ENCODE measurements at regions not wholly inside any gene's neighbourhood (a gene's known extent, or its start where the extent isn't known, plus 50 kb on each side); places are given as distances from the start of the nearest gene placed in this dataset.
A peak's percentile ranks its signal among the peaks of the same experiment; 100 is the strongest.

DNA sequence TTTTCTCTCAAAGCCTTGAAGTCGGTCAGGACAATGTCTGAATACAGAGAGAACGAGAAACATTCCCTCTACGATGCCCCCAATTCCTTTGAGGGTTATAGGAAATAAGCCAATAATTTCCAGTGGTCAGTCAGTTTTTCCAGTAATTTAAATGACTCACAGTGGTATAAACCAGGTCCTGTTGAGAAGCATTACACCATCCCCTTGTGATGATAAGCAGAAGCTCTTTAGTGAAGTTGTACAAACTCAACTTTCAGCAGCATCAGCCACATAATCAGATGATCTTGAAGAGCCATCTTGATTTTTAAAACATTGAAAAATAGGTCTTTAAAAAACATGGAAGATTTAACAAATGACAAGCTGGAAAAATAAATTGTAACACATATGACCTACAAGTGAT, 173.9 kb upstream of the ZNF462 start:
- Histone ChIP-seq H3K4me1 (replicated peaks in 1 of 2) (peaks cover 0 to 2% of the 10 kb centered on the region in 2 donors), H3K27ac (no peak overlapping the region), H3K4me3 (no peak overlapping the region)
- 8 to 100% (median 65%) methylated on average over 1 to 3 of the region's 3 CpGs for WGBS, 10 experiments
- in situ Hi-C loops (cut with MboI; ENCODE audit: low pct_unique_long_range_greater_than_20kb in 2 of 9, low sequenced_read_pairs in 9 of 9, unreplicated experiment in 9 of 9) = loop anchor here in 1 of 9 experiments (25.0 kb wide), 1 partner anchor 102 kb away; no protein-coding TSS in a partner anchor
- no peak for ATAC-seq (replicated peaks in 6 of 8)

DNA sequence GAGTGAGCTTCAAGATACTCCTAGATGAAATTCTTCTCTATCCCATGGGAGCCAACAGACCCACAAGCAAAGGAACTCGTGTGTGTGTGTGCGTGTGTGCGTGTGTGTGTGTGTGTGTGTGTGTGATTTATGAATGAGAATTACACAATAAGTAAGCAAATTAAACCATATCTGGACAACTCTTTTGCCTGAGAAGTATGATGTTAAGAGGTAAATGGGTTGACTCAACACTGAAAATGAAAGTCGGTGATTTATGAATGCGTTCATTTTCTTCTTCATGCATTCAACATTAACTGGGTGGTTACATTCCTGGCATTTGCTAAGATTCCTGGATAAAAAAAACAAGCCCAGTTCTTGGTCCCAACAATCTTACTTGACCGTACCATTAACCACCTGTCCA, 171.3 kb upstream of the ZNF462 start:
- in situ Hi-C loops (cut with MboI; ENCODE audit: low pct_unique_long_range_greater_than_20kb in 2 of 9, low sequenced_read_pairs in 9 of 9, unreplicated experiment in 9 of 9) = loop anchor here in 1 of 9 experiments (25.0 kb wide), 1 partner anchor 104 kb away; no protein-coding TSS in a partner anchor
- no peak for ATAC-seq (replicated peaks in 6 of 8)
- Histone ChIP-seq H3K4me3 (no peak overlapping the region), H3K4me1 (replicated peaks in 1 of 2) (no peaks in the 10 kb centered on the region), H3K27ac (no peak overlapping the region)
- WGBS, 10 experiments = 51 to 100% (median 67%) methylated on average over 1 to 5 of the region's 6 CpGs; no CpG with 5 or more reads in 1 of the 10 experiments

DNA sequence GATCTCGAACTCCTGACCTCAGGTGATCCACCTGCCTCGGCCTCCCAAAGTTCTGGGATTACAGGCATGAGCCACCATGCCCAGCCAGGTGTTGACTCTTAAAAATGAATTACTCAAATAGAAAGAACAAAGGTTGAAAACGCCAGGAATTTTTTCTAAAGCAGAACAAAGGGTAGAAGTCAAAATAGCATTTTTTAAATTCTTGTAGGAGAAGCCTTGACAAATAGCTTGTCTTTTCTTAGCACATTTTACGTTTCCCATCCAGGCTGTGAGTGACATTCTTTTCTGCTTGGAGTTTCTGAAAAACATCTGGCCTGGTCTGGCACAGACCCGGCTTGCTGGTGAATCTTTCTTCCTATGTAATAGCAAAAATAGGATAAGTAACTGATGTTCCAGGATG, 169.4 kb upstream of the ZNF462 start:
- Histone ChIP-seq H3K4me1 (replicated peaks in 1 of 2) (peaks cover 0 to 4% of the 10 kb centered on the region in 2 donors), H3K27ac (no peak overlapping the region), H3K4me3 (no peak overlapping the region)
- in situ Hi-C loops (cut with MboI; ENCODE audit: low pct_unique_long_range_greater_than_20kb in 2 of 9, low sequenced_read_pairs in 9 of 9, unreplicated experiment in 9 of 9) = loop anchor here in 1 of 9 experiments (25.0 kb wide), 1 partner anchor 106 kb away; no protein-coding TSS in a partner anchor
- ATAC-seq (replicated peaks in 6 of 8) = no peak
- 0 to 85% (median 41%) methylated on average over 2 to 5 of the region's 5 CpGs; no CpG with 5 or more reads in 1 of the 10 experiments for WGBS, 10 experiments

GRCh38 chr9:106696804-106697203, 166.2 kb upstream of the ZNF462 start:
- Histone ChIP-seq H3K27ac (no peak overlapping the region), H3K4me1 (replicated peaks in 1 of 2) (peaks cover 0 to 4% of the 10 kb centered on the region in 2 donors), H3K4me3 (no peak overlapping the region)
- no peak for ATAC-seq (replicated peaks in 6 of 8)
- WGBS, 10 experiments = 45 to 100% (median 92%) methylated on average over 1 to 4 of the region's 4 CpGs; no CpG with 5 or more reads in 1 of the 10 experiments
- in situ Hi-C loops (cut with MboI; ENCODE audit: low pct_unique_long_range_greater_than_20kb in 2 of 9, low sequenced_read_pairs in 9 of 9, unreplicated experiment in 9 of 9) = loop anchor here in 1 of 9 experiments (25.0 kb wide), 1 partner anchor 110 kb away; no protein-coding TSS in a partner anchor

- 7 to 93% (median 71%) methylated on average over 3 to 7 of the region's 8 CpGs; no CpG with 5 or more reads in 4 of the 10 experiments for WGBS, 10 experiments
- H3K4me1 ChIP-seq (replicated peaks in 1 of 2) = peaks cover 0 to 4% of the 10 kb centered on the region in 2 donors
- no peak overlapping the region for H3K4me3 ChIP-seq
- in situ Hi-C loops (cut with MboI; ENCODE audit: low pct_unique_long_range_greater_than_20kb in 2 of 9, low sequenced_read_pairs in 9 of 9, unreplicated experiment in 9 of 9) = loop anchor here in 1 of 9 experiments (25.0 kb wide), 1 partner anchor 110 kb away; no protein-coding TSS in a partner anchor
- no peak for ATAC-seq (replicated peaks in 6 of 8)
- no peak overlapping the region for H3K27ac ChIP-seq
These were observed 165.6 kb upstream of the ZNF462 start for GRCh38 chr9:106697390-106697749.

GRCh38 chr9:106697750-106698502, 165.0 kb upstream of the ZNF462 start:
- Histone ChIP-seq H3K27ac (no peak overlapping the region), H3K4me1 (replicated peaks in 1 of 2) (peaks cover 0 to 4% of the 10 kb centered on the region in 2 donors), H3K4me3 (no peak overlapping the region)
- WGBS, 10 experiments = 0 to 88% (median 78%) methylated on average over 1 to 14 of the region's 16 CpGs
- in situ Hi-C loops (cut with MboI; ENCODE audit: low pct_unique_long_range_greater_than_20kb in 2 of 9, low sequenced_read_pairs in 9 of 9, unreplicated experiment in 9 of 9) = loop anchor here in 1 of 9 experiments (25.0 kb wide), 1 partner anchor 111 kb away; no protein-coding TSS in a partner anchor
- ATAC-seq (replicated peaks in 6 of 8) = peak; percentile 67 to 83 (median 78)

DNA sequence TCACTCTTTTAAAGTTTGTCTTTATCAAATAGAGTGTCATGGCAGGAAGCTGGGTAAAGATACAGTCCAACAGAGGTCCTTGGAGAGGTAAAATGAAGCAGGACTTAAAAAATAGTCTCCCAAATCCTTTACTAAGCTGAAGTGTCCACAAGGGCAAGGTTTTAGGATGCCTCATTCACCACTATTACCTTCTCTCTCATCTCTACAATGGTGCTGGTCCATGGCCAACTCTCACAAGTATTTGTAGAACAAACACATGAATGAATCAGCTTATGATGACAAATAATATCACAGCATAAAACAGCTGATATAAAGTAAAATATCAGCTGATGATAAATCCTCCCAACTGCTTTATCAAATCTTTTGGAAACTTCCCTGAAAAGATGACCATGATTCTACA, 162.3 kb upstream of the ZNF462 start:
- no peak overlapping the region for H3K27ac ChIP-seq
- H3K4me1 ChIP-seq (replicated peaks in 1 of 2) = peaks cover 0 to 4% of the 10 kb centered on the region in 2 donors
- H3K4me3 ChIP-seq = no peak overlapping the region
- ATAC-seq (replicated peaks in 6 of 8) = no peak
- in situ Hi-C loops (cut with MboI; ENCODE audit: low pct_unique_long_range_greater_than_20kb in 2 of 9, low sequenced_read_pairs in 9 of 9, unreplicated experiment in 9 of 9) = loop anchor here in 1 of 9 experiments (25.0 kb wide), 1 partner anchor 112 kb away; no protein-coding TSS in a partner anchor

DNA sequence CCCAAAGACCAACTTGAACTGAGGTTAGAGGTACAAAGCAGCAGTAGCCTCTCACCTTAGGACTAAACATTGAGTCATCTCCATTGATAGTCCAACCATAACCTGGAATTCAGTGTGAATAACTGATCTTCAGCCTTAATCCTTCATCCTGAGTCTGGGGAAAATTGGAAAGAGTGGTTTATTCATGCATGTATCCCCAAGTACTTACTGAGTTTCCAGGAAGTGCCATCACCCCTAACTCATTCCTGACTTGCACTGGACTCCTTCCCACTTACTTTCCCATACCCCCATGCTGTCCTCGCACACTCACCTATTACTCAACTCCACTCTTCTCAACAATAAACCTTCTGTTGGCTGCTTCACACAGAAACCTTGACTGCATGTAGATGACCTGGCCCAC, 161.4 kb upstream of the ZNF462 start:
- no peak for ATAC-seq (replicated peaks in 6 of 8)
- Histone ChIP-seq H3K4me1 (replicated peaks in 1 of 2) (peaks cover 0 to 4% of the 10 kb centered on the region in 2 donors), H3K27ac (no peak overlapping the region), H3K4me3 (no peak overlapping the region)
- 20 to 100% (median 86%) methylated on average over 1 of the region's 1 CpG; no CpG with 5 or more reads in 3 of the 10 experiments for WGBS, 10 experiments
- in situ Hi-C loops (cut with MboI; ENCODE audit: low pct_unique_long_range_greater_than_20kb in 2 of 9, low sequenced_read_pairs in 9 of 9, unreplicated experiment in 9 of 9) = loop anchor here in 1 of 9 experiments (25.0 kb wide), 1 partner anchor 111 kb away; no protein-coding TSS in a partner anchor

- in situ Hi-C loops (cut with MboI; ENCODE audit: low pct_unique_long_range_greater_than_20kb in 2 of 9, low sequenced_read_pairs in 9 of 9, unreplicated experiment in 9 of 9) = loop anchor here in 1 of 9 experiments (25.0 kb wide), 1 partner anchor 108 kb away; no protein-coding TSS in a partner anchor
- Histone ChIP-seq H3K27ac (no peak overlapping the region), H3K4me1 (replicated peaks in 1 of 2) (no peaks in the 10 kb centered on the region), H3K4me3 (no peak overlapping the region)
- WGBS, 10 experiments = 0 to 84% (median 71%) methylated on average over 1 to 5 of the region's 5 CpGs; no CpG with 5 or more reads in 2 of the 10 experiments
- ATAC-seq (replicated peaks in 6 of 8) = no peak
These were observed 158.8 kb upstream of the ZNF462 start for GRCh38 chr9:106704056-106704615.

GRCh38 chr9:106707291-106707690, 155.7 kb upstream of the ZNF462 start:
- in situ Hi-C loops (cut with MboI; ENCODE audit: low pct_unique_long_range_greater_than_20kb in 2 of 9, low sequenced_read_pairs in 9 of 9, unreplicated experiment in 9 of 9) = loop anchor here in 1 of 9 experiments (25.0 kb wide), 1 partner anchor 105 kb away; no protein-coding TSS in a partner anchor
- ATAC-seq (replicated peaks in 6 of 8) = no peak
- Histone ChIP-seq H3K4me1 (replicated peaks in 1 of 2) (no peaks in the 10 kb centered on the region), H3K27ac (no peak overlapping the region), H3K4me3 (no peak overlapping the region)
- WGBS, 10 experiments = 0 to 83% (median 60%) methylated on average over 1 of the region's 1 CpG; no CpG with 5 or more reads in 5 of the 10 experiments

GRCh38 chr9:106707738-106708474, 155.1 kb upstream of the ZNF462 start:
- no peak overlapping the region for H3K4me3 ChIP-seq
- in situ Hi-C loops (cut with MboI; ENCODE audit: low pct_unique_long_range_greater_than_20kb in 2 of 9, low sequenced_read_pairs in 9 of 9, unreplicated experiment in 9 of 9) = loop anchor here in 1 of 9 experiments (25.0 kb wide), 1 partner anchor 104 kb away; no protein-coding TSS in a partner anchor
- ATAC-seq (replicated peaks in 6 of 8) = no peak
- no peak overlapping the region for H3K27ac ChIP-seq
- no peaks in the 10 kb centered on the region for H3K4me1 ChIP-seq (replicated peaks in 1 of 2)
- 17 to 93% (median 86%) methylated on average over 5 to 11 of the region's 13 CpGs for WGBS, 10 experiments

- in situ Hi-C loops (cut with MboI; ENCODE audit: low pct_unique_long_range_greater_than_20kb in 2 of 9, low sequenced_read_pairs in 9 of 9, unreplicated experiment in 9 of 9) = loop anchor here in 1 of 9 experiments (25.0 kb wide), 1 partner anchor 104 kb away; no protein-coding TSS in a partner anchor
- Histone ChIP-seq H3K4me1 (replicated peaks in 1 of 2) (no peaks in the 10 kb centered on the region), H3K4me3 (no peak overlapping the region), H3K27ac (no peak overlapping the region)
- no peak for ATAC-seq (replicated peaks in 6 of 8)
- WGBS, 10 experiments = 0 to 100% (median 66%) methylated on average over 1 to 3 of the region's 3 CpGs
These were observed 154.4 kb upstream of the ZNF462 start for GRCh38 chr9:106708475-106709146.

Measured in motor neuron (in vitro differentiated cells).